H1 (cell line): ENCODE measurements at regions not wholly inside any gene's neighbourhood (a gene's known extent, or its start where the extent isn't known, plus 50 kb on each side); places are given as distances from the start of the nearest gene placed in this dataset.

Experiments used
- ATF2 ChIP-seq: IDR thresholded peaks from 2 replicates; pipeline ENCODE4 v1.6.1; 2012; ENCODE audit warnings: low read length, inconsistent platforms

- no peak for TF ChIP-seq ATF2
Observed at GRCh38 chr1:38283696-38284470, 237.3 kb upstream of the POU3F1 start (continued).
